Rectal smooth muscle tissue (tissue), 1 donor: ENCODE measurements at regions not wholly inside any gene's neighbourhood (a gene's known extent, or its start where the extent isn't known, plus 50 kb on each side); places are given as distances from the start of the nearest gene placed in this dataset.

ENCODE experiments used
- H3K27ac ChIP-seq: one replicate; pipeline ENCODE4 v1.7.0; 2013; ENCODE audit warnings: low read depth, low read length, inconsistent platforms
- H3K27me3 ChIP-seq: one replicate; pipeline ENCODE4 v1.7.0; 2013; ENCODE audit warnings: low read length; ENCODE audit not compliant: control insufficient read depth, insufficient read depth
- H3K36me3 ChIP-seq: one replicate; pipeline ENCODE4 v1.7.0; 2013; ENCODE audit warnings: low read length; ENCODE audit not compliant: control insufficient read depth, insufficient read depth
- H3K4me1 ChIP-seq: one replicate; pipeline ENCODE4 v1.7.0; 2013; ENCODE audit warnings: low read length; ENCODE audit not compliant: control insufficient read depth, insufficient read depth
- H3K4me3 ChIP-seq: one replicate; pipeline ENCODE4 v1.7.0; 2013; ENCODE audit warnings: low read length
- H3K9ac ChIP-seq: one replicate; pipeline ENCODE4 v1.7.0; 2013; ENCODE audit warnings: low read length

GRCh38 chr3:164533275-164533674 is 545.0 kb downstream of the SI start:
- no peak overlapping the region for H3K9ac ChIP-seq
- no peaks in the 10 kb centered on the region for H3K4me1 ChIP-seq
- H3K27ac ChIP-seq, result no peak overlapping the region
- H3K4me3 ChIP-seq, result no peak overlapping the region
- H3K36me3 ChIP-seq, result no peaks in the 10 kb centered on the region
- H3K27me3 ChIP-seq, result no peaks in the 10 kb centered on the region

- Histone ChIP-seq H3K4me3 (no peak overlapping the region), H3K4me1 (no peaks in the 10 kb centered on the region), H3K27me3 (no peaks in the 10 kb centered on the region), H3K27ac (no peak overlapping the region), H3K9ac (no peak overlapping the region), H3K36me3 (no peaks in the 10 kb centered on the region)
Measured at GRCh38 chr3:164526250-164526649, 552.0 kb downstream of the SI start.

DNA sequence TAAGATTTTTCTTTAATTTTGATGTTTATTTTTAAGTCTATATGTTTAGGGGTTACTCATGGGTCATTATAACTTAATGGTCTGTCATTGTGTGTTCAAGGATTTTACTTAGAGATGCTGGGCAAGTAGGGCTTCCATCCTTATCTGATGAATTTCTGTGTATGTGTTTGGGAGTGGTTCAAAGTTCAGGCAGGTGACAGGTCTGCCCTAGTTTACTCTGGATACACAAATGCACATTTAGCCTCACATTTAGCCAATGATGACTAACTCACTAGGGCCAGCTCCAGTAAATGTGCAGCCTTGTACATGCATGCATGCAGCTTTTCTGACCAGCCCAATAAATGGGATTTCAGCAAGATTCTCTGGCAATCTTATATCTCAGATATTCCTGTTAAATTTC is 554.1 kb downstream of the SI start:
- H3K36me3 ChIP-seq, result no peaks in the 10 kb centered on the region
- no peaks in the 10 kb centered on the region for H3K27me3 ChIP-seq
- H3K27ac ChIP-seq, result no peak overlapping the region
- no peak overlapping the region for H3K4me3 ChIP-seq
- H3K4me1 ChIP-seq, result no peaks in the 10 kb centered on the region
- H3K9ac ChIP-seq, result no peak overlapping the region

GRCh38 chr3:164522073-164522763 is 556.1 kb downstream of the SI start:
- Histone ChIP-seq H3K27ac (no peak overlapping the region), H3K36me3 (no peaks in the 10 kb centered on the region), H3K9ac (no peak overlapping the region), H3K4me1 (no peaks in the 10 kb centered on the region), H3K4me3 (no peak overlapping the region), H3K27me3 (no peaks in the 10 kb centered on the region)

- H3K4me1 ChIP-seq, result no peaks in the 10 kb centered on the region
- no peaks in the 10 kb centered on the region for H3K27me3 ChIP-seq
- H3K9ac ChIP-seq, result no peak overlapping the region
- H3K36me3 ChIP-seq, result no peaks in the 10 kb centered on the region
- no peak overlapping the region for H3K27ac ChIP-seq
- no peak overlapping the region for H3K4me3 ChIP-seq
Measured at GRCh38 chr3:164521644-164522043, 556.7 kb downstream of the SI start.

- Histone ChIP-seq H3K27me3 (no peaks in the 10 kb centered on the region), H3K36me3 (no peaks in the 10 kb centered on the region), H3K4me1 (no peaks in the 10 kb centered on the region), H3K27ac (no peak overlapping the region), H3K9ac (no peak overlapping the region), H3K4me3 (no peak overlapping the region)
Measured at GRCh38 chr3:164521139-164521538, 557.2 kb downstream of the SI start.

- no peak overlapping the region for H3K27ac ChIP-seq
- H3K4me1 ChIP-seq, result no peaks in the 10 kb centered on the region
- H3K36me3 ChIP-seq, result no peaks in the 10 kb centered on the region
- no peaks in the 10 kb centered on the region for H3K27me3 ChIP-seq
- no peak overlapping the region for H3K9ac ChIP-seq
- no peak overlapping the region for H3K4me3 ChIP-seq
Measured at GRCh38 chr3:164515256-164515655, 563.0 kb downstream of the SI start.

GRCh38 chr3:164514576-164514975 is 563.7 kb downstream of the SI start:
- H3K4me3 ChIP-seq, result no peak overlapping the region
- no peaks in the 10 kb centered on the region for H3K4me1 ChIP-seq
- no peaks in the 10 kb centered on the region for H3K36me3 ChIP-seq
- no peak overlapping the region for H3K9ac ChIP-seq
- no peak overlapping the region for H3K27ac ChIP-seq
- no peaks in the 10 kb centered on the region for H3K27me3 ChIP-seq

DNA sequence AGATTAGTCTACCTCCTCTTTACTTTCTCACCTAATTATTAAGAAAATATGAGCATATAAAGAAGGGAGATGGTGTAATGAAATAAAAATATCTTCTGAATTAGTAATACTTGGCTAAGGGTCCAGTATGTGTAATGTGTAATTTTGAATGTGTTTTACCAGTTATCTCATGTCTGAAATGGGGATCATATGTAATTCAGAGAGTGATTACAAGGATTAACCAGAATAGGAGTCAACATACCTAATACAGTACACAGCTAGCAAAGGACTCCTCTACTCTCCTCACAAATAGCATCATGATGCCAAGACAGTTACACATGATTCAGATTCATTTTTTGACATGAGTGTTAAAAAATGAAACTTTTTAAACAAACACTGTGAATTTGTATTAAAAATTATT is 570.4 kb downstream of the SI start:
- H3K9ac ChIP-seq, result no peak overlapping the region
- H3K36me3 ChIP-seq, result no peaks in the 10 kb centered on the region
- no peaks in the 10 kb centered on the region for H3K27me3 ChIP-seq
- H3K4me3 ChIP-seq, result no peak overlapping the region
- no peak overlapping the region for H3K27ac ChIP-seq
- H3K4me1 ChIP-seq, result no peaks in the 10 kb centered on the region

- no peak overlapping the region for H3K9ac ChIP-seq
- H3K27ac ChIP-seq, result no peak overlapping the region
- H3K4me3 ChIP-seq, result no peak overlapping the region
- no peaks in the 10 kb centered on the region for H3K27me3 ChIP-seq
- H3K4me1 ChIP-seq, result no peaks in the 10 kb centered on the region
- H3K36me3 ChIP-seq, result no peaks in the 10 kb centered on the region
Measured at GRCh38 chr3:164498917-164499316, 579.4 kb downstream of the SI start.

GRCh38 chr3:164488893-164489292 is 589.4 kb downstream of the SI start:
- Histone ChIP-seq H3K27ac (no peak overlapping the region), H3K36me3 (no peaks in the 10 kb centered on the region), H3K9ac (no peak overlapping the region), H3K4me1 (no peaks in the 10 kb centered on the region), H3K4me3 (no peak overlapping the region), H3K27me3 (no peaks in the 10 kb centered on the region)

DNA sequence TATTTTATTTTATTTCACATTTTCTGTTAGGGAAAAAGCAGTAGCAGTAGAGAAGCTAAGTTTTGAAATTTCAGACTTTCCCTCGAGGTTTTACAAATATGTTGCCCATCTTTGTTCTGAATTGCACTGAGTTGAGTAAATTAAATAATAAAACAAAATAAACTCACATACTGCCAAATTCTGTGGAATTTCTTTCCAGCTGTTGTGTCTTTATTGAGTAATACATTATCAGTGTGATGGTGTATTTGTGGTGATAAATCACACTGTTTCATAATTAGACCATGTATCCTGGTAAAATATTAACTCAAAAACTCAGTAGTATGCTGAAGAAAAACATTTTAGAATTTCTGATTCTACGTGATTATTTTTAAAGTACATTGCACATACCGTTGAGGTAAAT is 592.1 kb downstream of the SI start:
- H3K4me3 ChIP-seq, result no peak overlapping the region
- H3K36me3 ChIP-seq, result no peaks in the 10 kb centered on the region
- no peak overlapping the region for H3K27ac ChIP-seq
- no peak overlapping the region for H3K9ac ChIP-seq
- no peaks in the 10 kb centered on the region for H3K27me3 ChIP-seq
- no peaks in the 10 kb centered on the region for H3K4me1 ChIP-seq

GRCh38 chr3:164479978-164480377 is 598.3 kb downstream of the SI start:
- Histone ChIP-seq H3K27me3 (no peaks in the 10 kb centered on the region), H3K4me3 (no peak overlapping the region), H3K4me1 (no peaks in the 10 kb centered on the region), H3K9ac (no peak overlapping the region), H3K27ac (no peak overlapping the region), H3K36me3 (no peaks in the 10 kb centered on the region)
